ENCODE measurements at regions not wholly inside any gene's neighbourhood (a gene's known extent, or its start where the extent isn't known, plus 50 kb on each side); places are given as distances from the start of the nearest gene placed in this dataset. TPM values are rescaled to one million over a fixed set of nuclear protein-coding genes. Genes with fewer than 3 reads are reported as not detected.
"Not testable (repeated sequence)": the region's sequence is repeated elsewhere in the genome, so short reads cannot be mapped to it uniquely, and the experiment has no call there.

GRCh38 chr14:89469210-89470198, 52.5 kb upstream of the FOXN3 start:
- no peaks in the 10 kb centered on the region for H3K9me3 ChIP-seq
- H3K4me1 ChIP-seq, result no peaks in the 10 kb centered on the region
- no peak overlapping the region for H3K4me3 ChIP-seq
- intact Hi-C loops (cut with DNase I), result no loop called here
- no peaks in the 10 kb centered on the region for H3K36me3 ChIP-seq
- no peak for DNase-seq (ENCODE audit: extremely low spot score in 2 of 2)
- TF ChIP-seq, protein P1, sequence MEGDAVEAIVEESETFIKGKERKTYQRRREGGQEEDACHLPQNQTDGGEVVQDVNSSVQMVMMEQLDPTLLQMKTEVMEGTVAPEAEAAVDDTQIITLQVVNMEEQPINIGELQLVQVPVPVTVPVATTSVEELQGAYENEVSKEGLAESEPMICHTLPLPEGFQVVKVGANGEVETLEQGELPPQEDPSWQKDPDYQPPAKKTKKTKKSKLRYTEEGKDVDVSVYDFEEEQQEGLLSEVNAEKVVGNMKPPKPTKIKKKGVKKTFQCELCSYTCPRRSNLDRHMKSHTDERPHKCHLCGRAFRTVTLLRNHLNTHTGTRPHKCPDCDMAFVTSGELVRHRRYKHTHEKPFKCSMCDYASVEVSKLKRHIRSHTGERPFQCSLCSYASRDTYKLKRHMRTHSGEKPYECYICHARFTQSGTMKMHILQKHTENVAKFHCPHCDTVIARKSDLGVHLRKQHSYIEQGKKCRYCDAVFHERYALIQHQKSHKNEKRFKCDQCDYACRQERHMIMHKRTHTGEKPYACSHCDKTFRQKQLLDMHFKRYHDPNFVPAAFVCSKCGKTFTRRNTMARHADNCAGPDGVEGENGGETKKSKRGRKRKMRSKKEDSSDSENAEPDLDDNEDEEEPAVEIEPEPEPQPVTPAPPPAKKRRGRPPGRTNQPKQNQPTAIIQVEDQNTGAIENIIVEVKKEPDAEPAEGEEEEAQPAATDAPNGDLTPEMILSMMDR (IDR thresholded peaks at IDR 0.05), result no peak
- TF ChIP-seq POLR2A (IDR thresholded peaks at IDR 0.05) (no peak), POLR2AphosphoS5 (IDR thresholded peaks at IDR 0.05; ENCODE audit: insufficient read depth in 1 of 2, low read depth in 1 of 2) (no peak)
- H3K27me3 ChIP-seq, result no peaks in the 10 kb centered on the region
- H3K27ac ChIP-seq, result no peak overlapping the region

GRCh38 chr14:89468566-89468965, 51.5 kb upstream of the FOXN3 start:
- no peaks in the 10 kb centered on the region for H3K9me3 ChIP-seq
- no peaks in the 10 kb centered on the region for H3K4me1 ChIP-seq
- no peaks in the 10 kb centered on the region for H3K36me3 ChIP-seq
- intact Hi-C loops (cut with DNase I), result no loop called here
- no peak overlapping the region for H3K27ac ChIP-seq
- H3K27me3 ChIP-seq, result no peaks in the 10 kb centered on the region
- TF ChIP-seq POLR2AphosphoS5 (IDR thresholded peaks at IDR 0.05; ENCODE audit: insufficient read depth in 1 of 2, low read depth in 1 of 2), result no peak
- DNase-seq (ENCODE audit: extremely low spot score in 2 of 2), result no peak
- no peak overlapping the region for H3K4me3 ChIP-seq

DNA sequence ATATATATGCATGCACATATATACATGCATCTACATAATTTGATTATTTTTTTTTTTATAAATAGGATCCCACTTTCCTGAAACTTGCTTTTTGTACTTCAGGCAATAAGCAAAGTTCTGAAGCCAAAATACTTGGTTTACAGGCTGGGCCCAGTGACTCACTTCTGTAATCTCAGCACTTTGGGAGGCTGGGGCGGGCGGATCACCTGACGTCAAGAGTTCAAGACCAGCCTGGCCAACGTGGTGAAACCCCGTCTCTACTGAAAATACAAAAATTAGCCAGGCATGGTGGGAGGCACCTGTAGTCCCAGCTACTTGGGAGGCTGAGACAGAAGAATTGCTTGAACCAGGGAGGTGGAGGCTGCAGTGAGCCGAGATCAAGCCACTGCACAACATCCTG, 51.0 kb upstream of the FOXN3 start:
- H3K4me3 ChIP-seq; H3K27ac ChIP-seq; H3K36me3 ChIP-seq; H3K9me3 ChIP-seq; H3K27me3 ChIP-seq; H3K4me1 ChIP-seq; DNase-seq (ENCODE audit: extremely low spot score in 2 of 2); intact Hi-C loops (cut with DNase I): not testable (repeated sequence)

DNA sequence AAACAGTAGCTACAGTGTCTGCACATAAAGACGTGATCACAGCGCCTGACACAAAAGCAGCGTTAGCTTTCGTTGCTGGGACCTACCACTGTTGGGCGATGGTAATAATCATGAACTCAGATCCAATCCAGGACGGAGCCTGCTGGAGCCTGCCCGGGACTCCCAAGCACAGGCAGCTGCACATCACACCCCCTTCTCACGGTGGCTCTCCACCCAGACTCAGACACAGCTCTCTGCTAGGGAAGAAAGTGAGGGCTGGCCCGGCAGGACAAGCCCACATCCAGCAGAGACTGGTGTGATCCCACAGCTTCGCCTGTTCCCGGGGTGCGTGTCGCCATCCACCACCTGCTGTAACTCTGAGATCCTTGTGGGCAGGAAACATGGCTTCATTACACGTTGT, 49.9 kb upstream of the FOXN3 start:
- Histone ChIP-seq H3K27me3 (no peaks in the 10 kb centered on the region), H3K27ac (no peak overlapping the region), H3K9me3 (no peaks in the 10 kb centered on the region), H3K4me3 (no peak overlapping the region), H3K4me1 (no peaks in the 10 kb centered on the region), H3K36me3 (no peaks in the 10 kb centered on the region)
- TF ChIP-seq, protein P1 (IDR thresholded peaks at IDR 0.05), result no peak
- TF ChIP-seq POLR2A (IDR thresholded peaks at IDR 0.05) (no peak), POLR2AphosphoS5 (IDR thresholded peaks at IDR 0.05; ENCODE audit: insufficient read depth in 1 of 2, low read depth in 1 of 2) (no peak)
- DNase-seq (ENCODE audit: extremely low spot score in 2 of 2), result no peak
- intact Hi-C loops (cut with DNase I), result no loop called here

Small RNA genes in the stretch of these regions (small RNA-seq; reads per million reads assigned to genes)
- not detected for gene RF00019
- gene RN7SKP107, result not detected

Data from vagina (tissue), 2 donors.